ENCODE measurements at regions not wholly inside any gene's neighbourhood (a gene's known extent, or its start where the extent isn't known, plus 50 kb on each side); places are given as distances from the start of the nearest gene placed in this dataset.
"Not testable (repeated sequence)": the region's sequence is repeated elsewhere in the genome, so short reads cannot be mapped to it uniquely, and the experiment has no call there.

DNA sequence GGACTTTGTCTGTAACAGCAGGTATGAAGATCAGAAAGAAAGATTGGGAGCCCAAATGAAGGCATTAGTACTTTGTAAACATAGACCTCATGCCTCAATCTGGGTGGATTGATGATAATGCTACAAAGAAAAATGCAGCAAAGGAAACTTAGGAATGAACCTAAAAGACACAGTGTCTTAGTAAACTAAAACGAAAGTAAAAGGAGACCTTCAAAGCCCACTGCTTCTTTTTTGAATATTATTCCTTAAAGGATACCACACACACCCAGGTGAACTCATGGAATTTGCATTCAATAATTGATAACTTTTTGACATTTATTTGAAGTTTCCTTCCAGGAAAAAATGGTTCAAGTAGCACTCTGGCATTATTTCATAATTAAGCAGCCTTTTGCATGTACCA, 543.2 kb downstream of the TTLL7 start:
- not testable (repeated sequence) for DNase-seq

DNA sequence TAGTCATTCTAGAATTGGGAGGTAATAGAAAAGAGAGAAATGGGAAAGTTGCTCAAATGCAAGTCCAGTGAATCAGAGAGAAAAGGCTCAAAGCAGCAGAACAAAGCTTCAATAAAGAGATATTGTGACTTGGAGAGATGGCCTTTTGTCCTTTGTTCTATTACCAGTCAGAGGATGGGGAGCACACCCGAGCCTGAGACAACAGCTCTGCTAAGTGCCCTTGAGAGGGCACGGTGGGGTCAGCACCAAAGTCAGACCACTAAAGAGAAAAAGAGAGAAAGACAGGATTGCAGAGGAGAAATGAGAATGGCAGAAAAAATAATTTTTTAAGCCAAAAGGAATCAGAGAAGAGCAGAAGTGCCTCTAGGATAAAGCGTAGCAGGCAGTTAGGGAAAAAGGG, 553.1 kb downstream of the TTLL7 start:
- not testable (repeated sequence) for DNase-seq

DNA sequence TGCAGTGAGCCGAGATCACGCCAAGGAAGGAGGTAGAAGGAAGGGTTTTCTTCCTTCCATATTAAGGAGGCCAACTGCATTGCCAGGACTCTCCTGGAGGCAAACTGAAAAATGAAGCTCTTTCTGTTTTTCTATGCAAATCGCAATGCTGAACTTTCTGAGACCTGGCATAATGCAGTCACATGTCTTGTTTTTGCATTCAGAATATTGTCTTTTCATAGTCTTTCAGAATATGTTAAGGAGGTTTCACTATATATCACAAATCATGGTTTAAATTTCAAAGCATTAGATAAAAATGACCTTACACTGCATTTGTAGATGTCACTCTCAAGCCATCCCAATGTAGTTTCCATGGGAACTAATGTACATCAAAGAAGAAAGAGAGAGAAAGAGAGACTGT, 556.5 kb downstream of the TTLL7 start:
- DNase-seq: not testable (repeated sequence)

DNA sequence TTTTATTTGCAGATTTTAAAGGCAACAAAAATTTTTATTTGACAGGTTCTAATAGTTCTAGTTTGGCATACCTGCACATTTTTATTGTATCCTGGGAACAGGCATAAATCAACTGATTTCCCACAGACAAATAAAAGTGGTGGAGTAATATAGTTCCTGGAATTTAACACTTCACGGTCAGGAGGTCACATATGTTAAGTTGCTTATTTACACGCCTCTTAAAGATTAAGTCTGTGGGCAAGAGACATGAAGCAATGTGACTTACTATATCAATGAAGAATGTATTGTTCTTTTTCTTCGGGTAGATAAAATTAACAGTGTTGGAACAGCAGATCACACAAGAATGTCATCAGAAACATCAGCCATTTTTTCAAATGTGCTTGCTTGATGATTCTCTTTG, 558.3 kb downstream of the TTLL7 start:
- DNase-seq: not testable (repeated sequence)

GRCh38 chr1:83440021-83440420, 558.9 kb downstream of the TTLL7 start:
- not testable (repeated sequence) for DNase-seq

DNA sequence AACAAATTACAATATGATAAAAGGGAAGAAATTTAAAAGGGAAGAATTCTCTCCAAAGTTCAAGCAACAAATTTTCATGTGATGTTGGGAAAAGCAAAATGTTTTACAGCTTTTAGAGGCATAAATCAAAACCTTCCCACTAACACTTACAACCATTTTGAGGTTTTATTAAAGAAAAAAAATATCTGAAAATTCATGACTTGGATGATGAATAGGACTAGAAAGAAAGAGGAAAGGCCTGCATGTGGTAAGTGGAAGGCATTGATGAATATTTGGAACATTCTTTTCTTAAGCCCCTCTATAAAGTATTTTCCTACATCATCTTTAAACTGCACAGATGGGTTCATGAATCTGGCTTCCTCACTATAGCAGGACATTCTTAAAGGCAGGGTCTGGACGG, 560.6 kb downstream of the TTLL7 start:
- DNase-seq: not testable (repeated sequence)

- DNase-seq: not testable (repeated sequence)
Measured at GRCh38 chr1:83435336-83435735, 563.6 kb downstream of the TTLL7 start.

- not testable (repeated sequence) for DNase-seq
Measured at GRCh38 chr1:83427566-83427965, 571.4 kb downstream of the TTLL7 start.

DNA sequence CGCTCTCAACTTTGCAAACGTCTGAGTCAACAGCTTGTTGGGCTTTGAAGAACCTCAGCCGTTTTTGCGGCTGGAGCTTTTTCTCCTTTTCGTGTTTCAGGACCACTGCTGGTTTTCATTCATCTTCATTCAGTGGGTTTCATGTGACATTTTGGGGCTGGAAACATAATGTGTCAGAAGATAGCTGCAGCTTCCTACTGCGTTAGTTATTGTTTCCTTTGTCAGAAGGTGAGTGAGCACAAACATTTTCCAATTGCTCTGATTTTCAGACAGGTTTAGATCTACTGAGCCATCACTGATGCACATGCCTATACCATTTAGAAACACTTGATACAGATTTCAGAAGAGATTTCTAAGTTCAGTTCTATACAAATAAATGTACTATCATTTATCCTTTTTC, 575.5 kb downstream of the TTLL7 start:
- DNase-seq: not testable (repeated sequence)

DNA sequence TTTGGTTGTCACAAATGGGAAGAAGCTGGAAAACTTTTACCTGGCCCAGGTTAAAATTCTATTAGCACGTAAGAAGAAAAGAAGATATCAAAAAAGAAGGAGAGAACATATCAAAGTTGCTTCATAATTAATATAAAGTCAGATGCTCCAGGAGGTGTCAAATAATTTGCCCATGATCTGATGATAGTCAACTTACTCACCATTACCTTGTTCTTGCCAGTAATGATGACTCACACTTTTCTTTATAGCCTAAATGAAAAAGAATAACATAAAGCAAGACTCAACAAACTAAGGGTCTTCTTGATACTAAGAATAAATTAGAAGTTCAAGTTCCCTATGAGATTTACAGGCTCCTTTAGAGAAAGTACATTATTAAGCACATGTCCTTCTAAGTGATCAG, 580.4 kb downstream of the TTLL7 start:
- no peak for DNase-seq

GRCh38 chr1:83413839-83414107, 585.2 kb downstream of the TTLL7 start:
- not testable (repeated sequence) for DNase-seq

DNA sequence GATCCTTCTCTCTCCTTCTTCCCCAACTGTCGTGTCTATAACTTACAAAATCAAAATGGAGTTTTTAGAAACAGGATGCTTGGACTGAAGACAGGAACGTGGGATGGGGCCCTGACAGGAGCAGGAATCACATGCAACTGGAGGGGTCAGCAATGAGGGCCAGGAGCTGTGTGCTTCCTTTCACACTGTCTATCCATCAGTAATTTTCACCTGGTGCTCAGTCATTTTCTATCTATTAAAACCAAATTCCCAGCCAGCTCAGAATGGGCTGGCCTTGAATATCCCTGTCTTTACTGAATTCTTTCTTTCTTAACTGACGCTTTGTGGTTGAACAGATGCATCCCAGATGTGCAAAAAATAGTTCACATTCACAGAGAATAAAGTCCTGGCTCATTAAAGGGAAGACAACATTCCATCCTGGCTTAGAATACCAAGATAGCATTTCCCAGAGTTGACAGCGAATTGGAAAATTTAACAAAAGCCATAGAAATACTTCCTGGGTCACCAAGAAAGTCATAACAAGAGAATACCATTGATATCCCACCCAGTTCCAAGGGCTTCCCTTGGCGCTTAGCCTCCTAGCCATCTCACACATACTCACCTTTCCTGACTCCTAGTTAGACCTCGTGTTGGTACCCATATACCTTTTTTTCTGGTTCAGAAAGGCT, 588.1 kb downstream of the TTLL7 start:
- not testable (repeated sequence) for DNase-seq

- not testable (repeated sequence) for DNase-seq
Measured at GRCh38 chr1:83406693-83407371, 592.1 kb downstream of the TTLL7 start.

- DNase-seq: not testable (repeated sequence)
Measured at GRCh38 chr1:83405789-83406188, 593.1 kb downstream of the TTLL7 start.

DNA sequence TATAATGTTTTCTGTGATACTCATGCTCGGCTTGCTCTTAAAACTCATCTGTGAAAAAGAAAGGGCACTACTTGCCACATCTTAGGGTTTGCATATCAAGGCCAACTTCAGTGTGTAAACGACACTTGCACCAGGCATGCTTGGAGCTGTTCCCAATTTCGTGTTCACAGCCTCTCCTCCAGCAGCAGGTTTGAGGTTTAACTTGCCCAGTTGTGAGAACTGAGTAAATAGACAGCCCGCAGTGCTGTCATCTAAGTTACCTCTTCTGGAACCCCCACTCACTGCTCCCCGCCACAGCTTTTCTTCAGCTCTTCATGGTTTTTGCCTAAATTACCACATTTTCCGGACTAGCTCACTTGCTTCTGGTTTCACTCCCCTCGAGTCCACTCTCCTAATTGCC, 595.4 kb downstream of the TTLL7 start:
- DNase-seq: not testable (repeated sequence)

GRCh38 chr1:83401146-83401545, 597.8 kb downstream of the TTLL7 start:
- DNase-seq: peak; percentile 62

DNA sequence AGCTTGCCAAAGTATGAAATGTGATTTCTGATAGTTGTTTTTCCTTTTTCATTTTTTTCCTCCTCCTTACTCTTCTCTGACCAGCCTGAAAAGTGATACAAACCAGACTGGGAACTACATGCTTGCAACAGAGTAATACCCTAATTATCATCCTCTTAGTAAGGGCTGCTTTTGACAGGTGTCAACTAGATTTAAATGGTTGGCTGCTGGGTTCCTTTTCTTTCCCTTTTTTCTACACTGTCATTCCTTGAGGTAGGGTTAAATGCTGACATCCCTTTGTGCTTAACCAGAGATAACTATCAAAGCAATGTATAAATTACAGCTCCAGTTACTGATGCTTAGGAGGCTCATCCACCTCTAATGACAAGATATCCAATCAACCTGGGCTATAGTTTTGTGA, 598.8 kb downstream of the TTLL7 start:
- not testable (repeated sequence) for DNase-seq

DNA sequence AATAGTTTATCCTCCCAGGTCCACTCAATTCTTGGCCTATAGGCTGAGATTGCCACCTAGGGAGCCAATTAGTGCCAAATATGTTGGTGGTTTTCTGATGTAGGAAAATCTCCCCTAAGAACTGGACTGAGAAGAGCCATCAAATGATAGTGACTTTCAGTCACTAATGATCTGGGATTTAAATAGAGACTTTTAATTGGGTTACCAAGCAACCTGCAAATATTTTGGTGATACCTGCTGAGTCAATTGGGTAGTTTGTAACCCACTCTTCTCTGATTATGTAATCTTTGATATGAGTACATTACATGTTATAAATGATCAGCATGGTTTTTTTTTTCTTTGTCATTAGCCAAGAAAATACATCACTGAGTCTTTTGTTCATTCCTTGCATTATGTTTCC, 600.8 kb downstream of the TTLL7 start:
- peak; percentile 11 for DNase-seq

DNA sequence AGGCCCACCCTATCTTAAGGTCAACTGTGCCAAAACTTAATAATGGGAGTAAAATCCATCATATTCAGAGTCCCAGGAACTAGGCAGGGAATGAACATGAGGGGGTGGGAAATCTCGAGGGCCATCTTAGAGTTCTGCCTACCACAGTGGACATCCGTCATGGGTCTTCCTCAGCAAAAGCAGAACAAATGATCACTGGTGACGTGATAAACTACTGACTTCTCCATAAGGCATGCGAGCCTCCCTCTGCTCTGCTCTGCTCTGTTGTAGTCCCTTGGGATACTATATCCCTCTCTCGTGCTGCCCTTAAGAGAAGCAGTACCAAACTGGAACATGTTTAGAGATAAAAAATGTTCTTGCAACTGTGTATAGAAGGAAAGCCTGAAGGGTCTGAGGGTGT, 603.8 kb downstream of the TTLL7 start:
- not testable (repeated sequence) for DNase-seq

DNA sequence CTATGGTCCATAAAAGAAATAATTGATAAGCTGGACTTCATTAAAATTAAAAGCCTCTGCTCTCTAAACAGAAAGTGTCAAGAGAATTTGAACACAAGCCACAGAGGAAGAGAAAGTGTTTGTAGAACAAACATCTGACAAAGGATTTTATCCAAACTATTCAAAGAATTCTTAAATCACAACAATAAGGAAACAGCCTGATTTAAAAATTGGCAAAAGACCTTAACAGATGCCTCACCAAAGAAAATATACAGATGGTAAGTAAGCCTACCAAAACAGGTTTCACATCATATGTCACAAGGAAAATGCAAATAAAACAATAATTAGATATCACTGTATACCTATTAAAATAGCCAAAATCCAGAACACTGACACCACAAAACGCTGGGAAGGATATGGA, 612.0 kb downstream of the TTLL7 start:
- not testable (repeated sequence) for DNase-seq

DNA sequence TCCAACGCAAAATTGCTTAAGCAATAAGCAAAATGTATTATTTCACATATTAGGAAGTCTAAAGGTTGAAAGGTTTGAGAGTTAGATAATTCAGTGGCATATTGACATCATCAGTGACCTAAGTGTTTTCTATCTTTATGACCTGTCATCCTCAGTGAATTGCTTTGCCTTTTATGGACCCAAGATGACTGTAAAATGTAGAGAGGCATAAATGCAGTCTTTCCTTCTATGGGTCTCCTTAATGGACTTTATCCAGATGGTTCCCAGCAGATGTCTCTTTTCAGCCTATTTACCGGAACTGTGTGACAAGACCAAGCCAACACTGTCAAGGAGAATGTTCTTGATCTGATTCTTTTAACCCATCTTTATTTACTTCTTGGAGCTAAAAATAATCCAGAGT, 615.8 kb downstream of the TTLL7 start:
- not testable (repeated sequence) for DNase-seq

DNA sequence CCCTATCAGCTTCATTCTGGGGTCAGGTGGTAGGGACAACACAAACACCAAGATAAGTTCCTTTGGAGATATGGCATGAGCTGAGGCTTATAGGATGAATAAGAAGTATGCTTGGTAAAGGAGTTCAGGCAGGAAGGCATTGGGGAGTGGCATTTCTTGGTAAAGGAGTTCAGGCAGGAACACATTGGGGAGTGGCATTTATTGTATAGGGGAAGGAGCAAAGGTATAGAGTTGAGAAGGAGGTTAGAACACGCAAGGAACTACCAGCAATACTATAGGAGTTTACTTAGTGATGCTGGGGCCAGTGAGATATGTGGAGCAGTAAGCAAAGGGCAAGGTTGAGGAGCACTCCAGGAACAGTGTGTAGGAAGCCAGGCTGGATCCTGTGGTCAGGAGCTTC, 625.9 kb downstream of the TTLL7 start:
- not testable (repeated sequence) for DNase-seq

DNA sequence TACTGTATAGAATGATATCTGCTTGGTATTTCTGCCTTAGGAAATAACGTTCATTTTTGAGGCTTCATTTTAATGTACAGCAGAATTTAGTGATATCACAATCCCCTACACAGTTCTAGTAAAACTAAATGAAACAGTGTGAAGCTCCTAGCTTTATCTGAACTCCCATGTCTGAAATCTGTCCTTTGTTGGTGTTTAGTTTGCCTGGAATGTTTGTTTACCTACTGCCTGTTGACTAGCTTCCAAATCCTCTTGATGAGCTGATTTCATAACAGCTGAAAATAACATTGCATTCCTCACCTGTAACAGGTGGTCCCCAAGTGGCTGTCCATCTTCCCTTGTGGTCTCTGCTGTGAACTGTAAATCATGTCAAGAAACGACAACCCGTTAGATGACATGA, 629.1 kb downstream of the TTLL7 start:
- not testable (repeated sequence) for DNase-seq

DNA sequence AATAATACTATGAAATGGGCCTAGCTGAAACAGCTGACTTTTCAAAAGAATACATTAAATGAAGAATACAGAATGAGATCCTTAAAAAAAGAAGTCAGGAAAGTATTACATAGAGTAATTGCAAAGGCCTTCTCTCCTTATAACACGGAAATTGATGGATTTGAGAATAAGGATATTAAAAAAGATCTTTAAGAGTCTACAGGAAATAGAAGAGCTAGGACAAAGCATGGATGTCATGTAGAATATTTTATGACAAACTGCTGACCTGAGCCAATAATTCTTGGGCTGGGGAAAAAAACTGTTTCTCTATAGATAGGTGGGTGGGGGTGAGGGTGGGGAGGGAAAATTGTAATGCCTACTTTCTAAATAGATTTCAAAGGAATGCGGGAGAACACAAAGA, 633.6 kb downstream of the TTLL7 start:
- DNase-seq: not testable (repeated sequence)

DNA sequence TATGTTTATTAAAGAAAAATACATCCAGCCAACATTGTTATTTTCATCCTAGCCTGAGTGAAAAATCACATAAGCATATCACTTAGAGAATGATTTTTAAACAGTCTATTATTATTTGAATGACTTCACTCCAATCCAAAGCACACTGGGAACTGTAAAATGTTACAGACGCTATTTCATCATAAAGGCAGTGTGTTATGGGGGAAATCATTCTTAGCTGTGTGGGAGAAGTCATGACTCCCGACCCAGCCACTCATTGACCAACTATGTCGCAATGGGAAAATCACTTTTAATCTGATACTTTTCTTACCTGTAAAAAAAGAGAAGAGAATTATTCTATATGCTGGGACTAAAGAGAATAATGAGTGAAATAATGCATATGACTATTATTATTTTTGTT, 653.6 kb downstream of the TTLL7 start:
- DNase-seq: not testable (repeated sequence)

Measured in NCI-H2081 treated with DMSO at 0.1 percent for 48 hours (cell line).